HFF-Myc (cell line): ENCODE measurements at regions not wholly inside any gene's neighbourhood (a gene's known extent, or its start where the extent isn't known, plus 50 kb on each side); places are given as distances from the start of the nearest gene placed in this dataset.

Experiments
- DNase-seq: peaks from one replicate; pipeline ENCODE4 v3.0.0-alpha.2; 2011; ENCODE audit warnings: low read depth; ENCODE audit errors: extremely low read depth
- H3K4me3 ChIP-seq: replicated peaks from 2 replicates; pipeline ENCODE4 v1.5.1; 2011; ENCODE audit warnings: low read depth, mild to moderate bottlenecking, control low read depth, low read length
- CTCF ChIP-seq: IDR thresholded peaks from 2 replicates; pipeline ENCODE4 v1.5.1; 2012; ENCODE audit warnings: mild to moderate bottlenecking, low read depth, low read length, control low read depth; ENCODE audit errors: missing control alignments

- no peak overlapping the region for H3K4me3 ChIP-seq
- DNase-seq: no peak
- TF ChIP-seq CTCF: no peak
Measured at GRCh38 chr13:39867807-39868206, 212.3 kb downstream of the COG6 start.

- TF ChIP-seq CTCF: no peak
- no peak for DNase-seq
- H3K4me3 ChIP-seq: no peak overlapping the region
Measured at GRCh38 chr13:39870197-39870747, 214.8 kb downstream of the COG6 start.

GRCh38 chr13:39874331-39875053 lies 219.0 kb downstream of the COG6 start:
- H3K4me3 ChIP-seq: no peak overlapping the region
- TF ChIP-seq CTCF: no peak
- DNase-seq: no peak

- no peak for DNase-seq
- no peak for TF ChIP-seq CTCF
- no peak overlapping the region for H3K4me3 ChIP-seq
Measured at GRCh38 chr13:39875111-39875987, 219.9 kb downstream of the COG6 start.

GRCh38 chr13:39876258-39876657 lies 220.8 kb downstream of the COG6 start:
- no peak overlapping the region for H3K4me3 ChIP-seq
- DNase-seq: peak; percentile 59
- no peak for TF ChIP-seq CTCF

GRCh38 chr13:39877134-39877533 lies 221.7 kb downstream of the COG6 start:
- H3K4me3 ChIP-seq: no peak overlapping the region
- no peak for DNase-seq
- TF ChIP-seq CTCF: no peak
